GM23248 (cell line): ENCODE measurements at regions not wholly inside any gene's neighbourhood (a gene's known extent, or its start where the extent isn't known, plus 50 kb on each side); places are given as distances from the start of the nearest gene placed in this dataset.

Source experiments
- DNase-seq: peaks from one replicate; pipeline ENCODE4 v3.0.0-alpha.2; 2015
- H2AFZ ChIP-seq: fragments of 200-600 bp; sonication (generic); 2 replicates; pipeline ENCODE4 v1.6.1; 2016; ENCODE audit warnings: antibody characterized with exemption
- H3F3A ChIP-seq: fragments of 200-600 bp; sonication (generic); 2 replicates; pipeline ENCODE4 v1.6.1; 2016; ENCODE audit warnings: mild to moderate bottlenecking, antibody characterized with exemption, mixed run types; ENCODE audit not compliant: insufficient read depth
- H3K27ac ChIP-seq: fragments of 200-600 bp; sonication (generic); 2 replicates; pipeline ENCODE4 v1.5.1; 2016; ENCODE audit warnings: mild to moderate bottlenecking
- H3K27me3 ChIP-seq: fragments of 200-600 bp; sonication (generic); replicated peaks from 2 replicates; pipeline ENCODE4 v1.6.1; 2016; ENCODE audit warnings: mild to moderate bottlenecking; ENCODE audit not compliant: insufficient read depth
- H3K36me3 ChIP-seq: fragments of 200-600 bp; sonication (generic); 2 replicates; pipeline ENCODE4 v1.6.1; 2016; ENCODE audit warnings: low read depth, mild to moderate bottlenecking
- H3K4me1 ChIP-seq: fragments of 200-600 bp; sonication (generic); 2 replicates; pipeline ENCODE4 v1.6.1; 2016; ENCODE audit warnings: mild to moderate bottlenecking; ENCODE audit not compliant: insufficient read depth
- H3K4me2 ChIP-seq: fragments of 200-600 bp; sonication (generic); one replicate; pipeline ENCODE4 v1.6.1; 2016; ENCODE audit warnings: mild to moderate bottlenecking; ENCODE audit not compliant: unreplicated experiment
- H3K4me3 ChIP-seq: fragments of 200-600 bp; sonication (generic); 2 replicates; pipeline ENCODE4 v1.5.1; 2016; ENCODE audit warnings: mild to moderate bottlenecking
- H3K79me2 ChIP-seq: fragments of 200-600 bp; sonication (generic); 2 replicates; pipeline ENCODE4 v1.6.1; 2016; ENCODE audit warnings: mild to moderate bottlenecking; ENCODE audit not compliant: insufficient read depth
- H3K9ac ChIP-seq: fragments of 200-600 bp; sonication (generic); 2 replicates; pipeline ENCODE4 v1.6.1; 2016; ENCODE audit warnings: mild to moderate bottlenecking
- H3K9me2 ChIP-seq: fragments of 200-600 bp; sonication (generic); 2 replicates; pipeline ENCODE4 v1.6.1; 2016; ENCODE audit warnings: mixed run types, mild to moderate bottlenecking, moderate library complexity; ENCODE audit not compliant: insufficient read depth
- H3K9me3 ChIP-seq: fragments of 200-600 bp; sonication (generic); one replicate; pipeline ENCODE4 v1.6.1; 2017; ENCODE audit warnings: low read depth
- H4K20me1 ChIP-seq: fragments of 200-600 bp; sonication (generic); 2 replicates; pipeline ENCODE4 v1.6.0; 2016; ENCODE audit not compliant: insufficient read depth
- EZH2 ChIP-seq: fragments of 200-600 bp; sonication (generic); IDR thresholded peaks from 2 replicates; pipeline ENCODE4 v1.6.1; 2018; ENCODE audit warnings: antibody characterized with exemption, mild to moderate bottlenecking; ENCODE audit not compliant: insufficient read depth, poor library complexity, severe bottlenecking
- EZH2phosphoT487 ChIP-seq: fragments of 200-600 bp; sonication (generic); IDR thresholded peaks from 2 replicates; pipeline ENCODE4 v1.6.1; 2018; ENCODE audit warnings: antibody characterized with exemption, moderate library complexity, mild to moderate bottlenecking, low read depth; ENCODE audit not compliant: insufficient read depth
- WGBS, 2 experiments: methylation state at CpG; one replicate each; pipeline ENCODE4 v1.1.6; 2015 to 2017; ENCODE audit warnings: low lambda C conversion rate in 2 of 2, low coverage in 1 of 2; ENCODE audit errors: missing lambda C conversion rate in 2 of 2; 5-methylcytosine and 5-hydroxymethylcytosine counted together
- in situ Hi-C: fragments of 300-500 bp; cut with MboI; formaldehyde crosslinking; loops from 2 replicates; pipeline ENCODE4 v1.15.0; 2020

GRCh38 chrY:15468091-15468490 lies 943.8 kb downstream of the NLGN4Y start:
- H2AFZ ChIP-seq = no peak overlapping the region
- in situ Hi-C loops = no loop called here
- no peak overlapping the region for H3K9ac ChIP-seq
- H3K4me1 ChIP-seq = no peaks in the 10 kb centered on the region
- H3F3A ChIP-seq = no peaks in the 10 kb centered on the region
- no peak for TF ChIP-seq EZH2phosphoT487
- WGBS, 2 experiments = 88 to 94% methylated on average over 6 of the region's 6 CpGs
- H3K27ac ChIP-seq = no peak overlapping the region
- H3K36me3 ChIP-seq = no peaks in the 10 kb centered on the region
- DNase-seq = no peak
- H4K20me1 ChIP-seq = no peaks in the 10 kb centered on the region
- H3K9me3 ChIP-seq = no peaks in the 10 kb centered on the region
- no peaks in the 10 kb centered on the region for H3K79me2 ChIP-seq
- H3K4me2 ChIP-seq = no peak overlapping the region
- H3K4me3 ChIP-seq = no peak overlapping the region
- no peaks in the 10 kb centered on the region for H3K9me2 ChIP-seq
- H3K27me3 ChIP-seq = no peaks in the 10 kb centered on the region

GRCh38 chrY:15471371-15471770 lies 947.0 kb downstream of the NLGN4Y start:
- DNase-seq = peak; percentile 24
- H3K36me3 ChIP-seq = no peaks in the 10 kb centered on the region
- 63 to 67% methylated on average over 1 of the region's 1 CpG for WGBS, 2 experiments

GRCh38 chrY:15478348-15478963 lies 954.1 kb downstream of the NLGN4Y start:
- H3K36me3 ChIP-seq = no peaks in the 10 kb centered on the region
- no peak overlapping the region for H2AFZ ChIP-seq
- H3K4me1 ChIP-seq = no peaks in the 10 kb centered on the region
- H3K4me2 ChIP-seq = no peak overlapping the region
- no peaks in the 10 kb centered on the region for H3F3A ChIP-seq
- H3K79me2 ChIP-seq = no peaks in the 10 kb centered on the region
- H3K9me3 ChIP-seq = no peaks in the 10 kb centered on the region
- no peak overlapping the region for H3K4me3 ChIP-seq
- H3K9me2 ChIP-seq = no peaks in the 10 kb centered on the region
- H3K27ac ChIP-seq = no peak overlapping the region
- no peak for DNase-seq
- no peaks in the 10 kb centered on the region for H3K27me3 ChIP-seq
- no peak overlapping the region for H3K9ac ChIP-seq
- in situ Hi-C loops = no loop called here
- WGBS, 2 experiments = 65 to 68% methylated on average over 5 of the region's 5 CpGs
- TF ChIP-seq EZH2 (no peak), EZH2phosphoT487 (no peak)
- no peaks in the 10 kb centered on the region for H4K20me1 ChIP-seq

More at GRCh38 chrY:15471371-15471770, 947.0 kb downstream of the NLGN4Y start:
- Histone ChIP-seq H3K4me3 (no peak overlapping the region), H3F3A (no peaks in the 10 kb centered on the region), H3K27ac (no peak overlapping the region), H2AFZ (no peak overlapping the region), H3K9me3 (no peaks in the 10 kb centered on the region), H3K9me2 (no peaks in the 10 kb centered on the region), H3K79me2 (no peaks in the 10 kb centered on the region), H3K4me1 (no peaks in the 10 kb centered on the region), H4K20me1 (no peaks in the 10 kb centered on the region), H3K9ac (no peak overlapping the region), H3K4me2 (no peak overlapping the region), H3K27me3 (no peaks in the 10 kb centered on the region)
- TF ChIP-seq EZH2phosphoT487 (no peak), EZH2 (no peak)
- in situ Hi-C loops = no loop called here

DNA sequence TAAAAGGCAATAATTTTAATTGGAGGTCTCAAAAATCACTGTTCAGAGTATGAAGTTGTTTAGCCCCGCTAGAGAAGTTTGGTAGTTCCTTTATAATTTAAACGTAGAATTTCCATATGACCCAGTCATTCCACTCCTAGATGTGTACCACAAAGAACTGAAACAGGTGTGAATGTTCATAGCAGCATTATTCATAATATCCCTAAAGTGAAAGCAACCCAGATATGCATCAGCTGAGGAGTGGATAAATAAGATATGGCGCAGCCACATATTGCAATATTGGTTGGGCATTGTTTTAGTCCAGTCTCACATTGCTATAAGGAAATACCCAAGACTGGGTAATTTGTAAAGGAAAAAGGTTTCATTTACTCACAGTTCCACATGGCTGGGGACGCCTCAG lies 976.2 kb downstream of the NLGN4Y start:
- Histone ChIP-seq H3K4me1 (no peaks in the 10 kb centered on the region), H3K27me3 (no peaks in the 10 kb centered on the region), H3K79me2 (no peaks in the 10 kb centered on the region), H3K9ac (no peak overlapping the region), H2AFZ (no peak overlapping the region), H3K27ac (no peak overlapping the region), H3K36me3 (no peaks in the 10 kb centered on the region), H3K9me3 (no peaks in the 10 kb centered on the region), H3K9me2 (no peaks in the 10 kb centered on the region), H4K20me1 (no peaks in the 10 kb centered on the region), H3K4me2 (no peak overlapping the region), H3K4me3 (no peak overlapping the region), H3F3A (no peaks in the 10 kb centered on the region)
- in situ Hi-C loops = no loop called here
- TF ChIP-seq EZH2 (no peak), EZH2phosphoT487 (no peak)
- DNase-seq = no peak
- 50 to 54% methylated on average over 4 of the region's 4 CpGs for WGBS, 2 experiments

GRCh38 chrY:15501181-15501580 lies 976.9 kb downstream of the NLGN4Y start:
- 45 to 49% methylated on average over 2 of the region's 2 CpGs for WGBS, 2 experiments
- in situ Hi-C loops = no loop called here
- no peaks in the 10 kb centered on the region for H3K4me1 ChIP-seq

More at GRCh38 chrY:15501181-15501580, 976.9 kb downstream of the NLGN4Y start:
- no peak overlapping the region for H2AFZ ChIP-seq
- H3K27ac ChIP-seq = no peak overlapping the region
- H3K36me3 ChIP-seq = no peaks in the 10 kb centered on the region
- H3K9me3 ChIP-seq = no peaks in the 10 kb centered on the region
- H3K4me2 ChIP-seq = no peak overlapping the region
- DNase-seq = peak; percentile 7
- no peaks in the 10 kb centered on the region for H3F3A ChIP-seq
- no peaks in the 10 kb centered on the region for H3K79me2 ChIP-seq
- no peaks in the 10 kb centered on the region for H4K20me1 ChIP-seq
- no peak for TF ChIP-seq EZH2phosphoT487
- no peak for TF ChIP-seq EZH2
- no peak overlapping the region for H3K4me3 ChIP-seq
- no peaks in the 10 kb centered on the region for H3K9me2 ChIP-seq
- no peak overlapping the region for H3K9ac ChIP-seq
- no peaks in the 10 kb centered on the region for H3K27me3 ChIP-seq
